NCI-H748 (cell line): ENCODE measurements at regions not wholly inside any gene's neighbourhood (a gene's known extent, or its start where the extent isn't known, plus 50 kb on each side); places are given as distances from the start of the nearest gene placed in this dataset.
A peak's percentile ranks its signal among the peaks of the same experiment; 100 is the strongest.

ENCODE experiments used
- DNase-seq: peaks from one replicate; lab custom pipeline; 2025; ENCODE audit not compliant: unreplicated experiment; lab: John Stamatoyannopoulos, UW

DNA sequence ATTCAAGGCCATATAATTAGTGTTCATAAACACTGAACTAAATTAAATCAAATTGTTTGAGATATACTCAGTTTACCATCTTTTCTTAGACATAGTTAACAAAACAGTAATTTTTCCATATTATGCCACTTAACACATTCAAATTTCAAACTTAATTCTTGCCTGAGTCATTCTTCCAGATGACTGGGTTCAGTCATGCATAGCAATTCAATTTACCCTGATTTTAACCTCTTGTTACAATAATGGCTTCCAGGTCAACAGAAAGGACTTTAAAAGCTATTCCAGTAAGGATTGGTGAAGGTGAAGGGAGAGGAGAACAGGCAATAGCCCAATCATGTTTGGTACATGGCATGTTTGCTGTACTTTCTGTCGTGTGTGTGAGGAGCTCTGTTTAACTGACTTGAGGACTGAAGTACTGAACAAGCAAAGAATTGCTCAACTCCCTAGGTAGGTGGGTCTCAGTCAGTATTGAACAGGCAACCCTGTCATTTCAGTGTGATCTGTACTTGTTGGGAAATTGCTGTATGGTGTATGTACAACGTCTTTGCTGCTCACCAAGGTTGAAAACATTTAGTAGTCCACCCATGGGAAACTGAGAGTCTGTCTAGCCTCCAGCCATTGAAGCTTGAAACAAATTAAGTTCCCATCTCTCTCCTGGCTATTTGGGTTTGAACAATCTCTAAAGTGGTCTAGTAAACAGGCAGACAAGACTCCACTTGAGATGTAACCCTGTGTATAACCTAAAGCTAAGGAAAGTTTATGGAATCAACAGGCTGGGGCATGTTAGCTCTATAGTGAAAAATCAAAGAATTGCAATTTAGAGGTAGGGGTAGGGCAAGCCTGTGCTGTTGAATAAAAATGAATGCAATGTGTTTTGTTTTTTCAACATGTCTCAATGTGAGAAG, 327.2 kb downstream of the BTG1 start:
- DNase-seq: peak; percentile 75

GRCh38 chr12:91817517-91817916, 328.1 kb downstream of the BTG1 start:
- DNase-seq: no peak

DNA sequence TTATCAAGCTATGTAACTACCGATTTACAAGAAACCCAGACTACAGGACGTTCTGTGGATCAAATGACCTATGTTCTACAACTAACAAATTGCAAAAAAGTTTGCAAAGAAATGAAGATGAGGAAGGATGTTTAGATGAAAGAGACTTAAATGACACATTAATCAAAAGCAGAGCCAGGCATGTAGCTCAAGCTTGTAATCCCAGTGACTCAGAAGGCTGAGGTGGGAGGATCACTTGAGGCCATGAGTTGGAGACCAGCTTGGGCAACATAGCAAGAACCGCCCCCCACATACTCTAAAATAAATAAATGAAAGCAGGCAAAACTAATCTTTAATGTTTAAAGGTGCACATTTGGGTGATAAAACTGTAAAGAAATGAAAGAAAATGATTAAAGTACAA, 331.9 kb downstream of the BTG1 start:
- no peak for DNase-seq

DNA sequence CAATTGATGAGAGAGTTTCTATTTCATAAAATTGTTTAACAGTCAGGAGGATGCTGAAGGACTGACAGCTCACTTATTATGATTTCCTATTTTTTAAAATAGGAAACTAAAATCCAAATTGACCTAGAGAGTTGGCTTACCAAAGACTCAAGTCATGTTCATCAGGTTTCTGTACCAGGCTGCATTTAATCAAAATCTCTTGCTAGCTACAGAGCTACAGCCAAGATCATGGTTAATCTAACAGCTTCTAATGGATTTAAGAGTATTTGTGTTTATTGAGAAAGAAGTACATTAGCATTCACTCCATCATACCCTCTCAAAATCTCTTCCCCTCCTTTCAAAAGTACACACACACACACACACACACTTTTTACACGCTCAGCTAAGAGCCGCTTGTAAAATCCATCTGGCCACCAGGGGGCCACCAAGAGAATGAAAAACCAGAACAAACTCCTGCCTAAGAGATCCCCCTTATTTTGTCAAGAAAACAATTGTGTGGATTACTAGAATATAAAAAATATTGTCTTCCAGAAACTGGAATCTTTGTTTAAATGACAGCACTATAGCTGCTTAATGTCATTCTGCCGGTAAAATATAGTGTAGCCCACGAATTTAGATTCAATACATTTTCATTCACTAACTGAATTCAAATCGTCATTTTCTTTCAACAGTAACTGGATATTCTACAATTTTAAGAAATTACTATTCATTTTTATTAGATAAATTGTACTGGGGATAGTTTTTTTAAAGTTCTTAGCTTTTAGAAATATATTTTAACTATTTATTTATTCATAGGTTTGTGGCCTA, 334.0 kb downstream of the BTG1 start:
- DNase-seq: peak; percentile 73

DNA sequence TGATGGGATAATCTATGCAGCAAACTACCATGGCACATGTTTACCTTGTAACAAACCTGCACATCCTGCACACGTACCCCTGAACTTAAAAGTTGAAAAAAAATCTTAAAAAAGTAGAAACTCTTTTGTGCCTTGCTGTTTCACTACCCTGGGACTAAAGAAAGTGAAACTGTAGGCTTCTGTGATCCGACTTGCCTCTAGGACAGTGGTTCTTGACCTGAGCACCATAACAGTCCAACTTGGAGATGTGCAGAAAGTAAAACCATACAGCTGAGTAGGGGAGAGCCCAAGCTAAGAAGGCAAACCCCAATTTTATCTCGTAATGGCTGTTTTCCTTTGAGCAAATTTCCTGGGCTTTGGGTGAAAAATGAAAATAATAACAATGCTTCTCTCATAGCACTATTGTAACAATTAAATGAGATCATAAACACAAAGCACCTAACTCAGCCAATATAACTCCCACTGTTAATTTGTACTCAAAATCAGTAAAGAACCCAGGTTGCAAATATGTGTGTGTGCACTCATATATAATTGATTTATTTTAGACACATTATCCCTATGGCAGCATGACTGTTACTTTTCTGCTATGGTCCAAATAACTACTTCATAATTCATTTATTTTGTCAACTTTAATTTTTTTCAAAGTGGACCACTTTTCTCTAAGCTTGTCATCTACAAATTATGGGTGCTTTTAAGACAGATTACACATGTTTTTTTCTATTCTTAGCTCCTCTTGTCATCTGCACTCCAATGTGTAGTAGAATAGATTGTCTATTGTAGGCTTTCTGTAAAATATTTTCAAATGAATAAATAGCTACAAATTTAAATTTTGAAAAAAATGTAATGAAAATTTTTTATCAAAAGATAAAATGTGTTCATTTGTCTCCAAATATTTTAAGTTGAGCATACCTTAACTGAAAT, 334.9 kb downstream of the BTG1 start:
- no peak for DNase-seq

- DNase-seq: no peak
Observed at GRCh38 chr12:91810077-91810476, 335.6 kb downstream of the BTG1 start.

DNA sequence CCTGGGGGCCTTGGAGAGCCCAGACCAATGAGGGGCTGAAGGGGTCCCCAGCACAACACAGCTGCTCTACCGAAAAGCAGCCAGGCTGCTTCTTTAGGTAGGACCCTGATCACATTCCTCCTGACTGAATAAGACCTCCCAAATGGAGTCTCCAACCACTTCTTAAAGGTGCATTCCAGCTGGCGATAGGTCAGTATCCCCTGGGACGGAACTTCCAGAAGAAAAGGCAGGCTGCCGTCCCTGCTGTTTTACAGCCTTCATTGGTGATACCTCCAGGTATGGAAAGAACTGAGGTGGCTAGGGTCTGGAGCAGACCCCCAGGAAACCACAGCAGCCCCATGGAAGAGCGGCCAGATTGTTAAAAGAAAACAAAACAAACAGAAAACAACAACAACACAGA, 340.6 kb downstream of the BTG1 start:
- DNase-seq: no peak

DNA sequence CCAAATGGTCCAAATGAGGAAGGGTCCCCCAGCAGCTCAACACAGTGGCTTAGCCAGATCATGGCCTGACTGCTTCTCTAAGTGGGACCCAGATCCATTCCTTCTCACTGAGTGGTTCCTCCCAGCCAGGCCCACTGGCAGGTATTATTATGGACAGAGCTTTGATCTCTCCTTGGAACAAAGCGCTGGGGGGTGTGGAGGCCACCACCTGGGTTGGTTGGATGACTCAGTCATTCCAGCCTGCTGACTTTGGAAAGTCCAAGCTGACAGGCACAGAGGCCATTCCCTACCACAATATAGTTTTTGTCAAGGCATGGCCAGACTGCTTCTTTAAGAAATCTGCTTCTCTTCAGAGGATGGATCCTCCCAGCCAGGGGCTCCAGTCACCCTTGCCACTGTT, 341.1 kb downstream of the BTG1 start:
- DNase-seq: no peak

GRCh38 chr12:91801048-91801447, 344.6 kb downstream of the BTG1 start:
- DNase-seq: no peak

- DNase-seq: no peak
Observed at GRCh38 chr12:91793676-91794075, 352.0 kb downstream of the BTG1 start.

- DNase-seq: no peak
Observed at GRCh38 chr12:91792597-91792996, 353.0 kb downstream of the BTG1 start.

DNA sequence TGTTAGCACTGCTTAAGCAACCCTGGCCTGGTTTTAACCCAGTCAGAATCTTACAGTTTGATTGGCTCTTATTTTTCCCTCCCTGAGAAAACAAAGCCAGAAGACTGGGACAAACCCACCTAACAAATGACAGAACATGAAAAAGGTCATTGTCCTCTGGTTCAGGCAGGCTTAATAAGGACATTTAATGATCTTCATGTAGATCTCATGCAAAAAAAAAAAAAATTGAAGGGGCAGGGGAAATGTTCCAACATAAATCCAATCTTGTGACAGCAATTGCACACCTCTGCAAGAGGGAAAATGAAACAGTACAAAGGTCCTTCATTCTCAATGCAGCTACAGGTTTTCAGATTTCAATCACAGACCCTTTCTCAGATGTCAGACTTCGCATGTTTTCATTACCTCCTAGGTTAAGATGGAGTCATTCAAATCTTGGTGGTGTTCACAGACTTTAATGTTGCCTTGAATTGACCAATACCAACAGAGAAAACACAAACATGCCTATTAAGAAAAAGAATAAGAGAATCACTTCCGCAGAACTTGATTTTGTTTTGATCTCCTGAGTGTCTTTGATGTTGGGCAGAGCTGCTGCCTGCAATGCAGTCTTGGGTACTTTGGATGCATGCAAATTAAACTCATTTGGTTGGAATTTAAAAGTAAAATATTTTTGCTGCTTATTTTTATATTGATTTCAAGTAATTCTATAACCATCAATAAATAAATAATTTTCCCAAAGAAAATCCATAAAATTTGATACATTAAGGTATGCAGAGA, 359.0 kb downstream of the BTG1 start:
- peak; percentile 60 for DNase-seq

GRCh38 chr12:91785655-91786498, 359.8 kb downstream of the BTG1 start:
- DNase-seq: peak; percentile 60

- no peak for DNase-seq
Observed at GRCh38 chr12:91781114-91781513, 364.5 kb downstream of the BTG1 start.

GRCh38 chr12:91778938-91779400, 366.7 kb downstream of the BTG1 start:
- no peak for DNase-seq

DNA sequence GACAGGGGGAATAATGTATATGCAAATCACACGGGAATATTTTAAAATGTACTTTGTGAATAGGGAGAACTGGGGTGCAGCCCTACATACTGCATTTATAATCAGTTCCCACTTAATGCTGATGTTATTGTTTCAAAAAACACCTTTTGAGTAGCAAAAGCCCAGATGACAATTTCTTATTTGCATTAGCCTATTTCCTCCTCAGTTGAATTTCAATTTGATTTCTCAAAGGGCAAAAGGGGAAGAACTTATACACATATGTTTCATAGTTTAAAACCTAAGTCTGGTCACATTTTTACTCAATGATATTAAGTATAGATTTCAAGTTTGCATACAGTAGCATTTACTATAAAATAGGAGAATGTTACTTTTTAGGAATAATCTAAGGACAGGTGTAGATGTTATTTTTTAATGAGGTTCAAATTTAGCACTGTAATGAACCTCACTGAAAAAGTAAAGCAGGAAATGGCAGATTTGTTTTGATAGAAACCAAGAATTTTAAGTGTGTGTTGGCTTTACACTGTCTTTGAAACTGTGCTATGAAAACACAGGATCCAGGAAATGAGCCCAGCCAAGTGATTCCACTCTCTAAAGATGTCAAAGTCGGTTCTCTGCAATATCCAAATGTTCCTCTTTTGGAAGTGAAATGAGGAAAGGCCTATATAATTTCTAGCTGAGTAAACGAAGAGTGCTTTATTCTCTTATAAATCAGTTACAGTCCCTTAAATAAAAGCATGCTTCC, 367.4 kb downstream of the BTG1 start:
- DNase-seq: no peak

- no peak for DNase-seq
Observed at GRCh38 chr12:91777268-91777992, 368.2 kb downstream of the BTG1 start.

DNA sequence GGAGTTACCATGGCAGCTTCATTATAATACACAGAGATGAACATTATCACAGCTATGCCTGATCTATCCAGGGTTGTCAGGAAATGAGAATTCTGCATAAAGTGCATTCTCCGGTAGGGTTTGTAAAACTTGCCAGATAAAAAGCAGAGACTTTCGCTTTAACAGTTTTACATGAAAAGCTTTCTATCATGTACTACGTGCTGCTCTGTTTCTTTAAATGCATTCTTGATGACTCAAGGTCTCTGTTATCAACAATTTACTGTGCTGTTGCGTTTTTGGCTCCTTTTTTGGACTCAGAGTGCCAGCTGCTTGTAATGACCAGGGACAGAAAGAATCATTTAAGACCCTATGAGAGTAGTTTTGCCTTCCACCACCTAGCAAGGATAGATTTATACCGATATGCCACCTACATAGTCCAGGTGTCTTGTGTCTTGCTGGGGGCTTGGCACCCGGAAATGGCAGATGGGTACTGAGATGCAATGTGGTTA, 371.2 kb downstream of the BTG1 start:
- DNase-seq: no peak
